Lung (tissue), 11 donors: ENCODE measurements at regions not wholly inside any gene's neighbourhood (a gene's known extent, or its start where the extent isn't known, plus 50 kb on each side); places are given as distances from the start of the nearest gene placed in this dataset.
A peak's percentile ranks its signal among the peaks of the same experiment; 100 is the strongest.

ENCODE experiments used
- ATAC-seq: fragments of 200-7000 bp; cut with Tn5 transposase; one replicate; pipeline ENCODE4 v1.9.1; 2020; ENCODE audit warnings: moderate number of reproducible peaks; ENCODE audit not compliant: insufficient read depth, low FRiP score
- DNase-seq, 3 donors: peaks; one replicate each; pipeline ENCODE4 v3.0.0-alpha.2; 2013 to 2017
- H3K27ac ChIP-seq, 2 donors: one replicate each; pipeline ENCODE4 v1.5.1; 2013; ENCODE audit warnings: mild to moderate bottlenecking in 2 of 2, moderate library complexity in 2 of 2, control low read depth in 1 of 2, inconsistent platforms in 1 of 2, low read depth in 1 of 2, low read length in 1 of 2
- H3K27me3 ChIP-seq, 3 donors: one replicate each; pipeline ENCODE4 v1.5.1; 2013; ENCODE audit warnings: low read length in 2 of 3; ENCODE audit not compliant: control insufficient read depth in 3 of 3, insufficient read depth in 3 of 3
- H3K36me3 ChIP-seq, 4 donors: one replicate each; pipeline ENCODE4 v1.5.1; 2013; ENCODE audit warnings: low read length in 4 of 4, mild to moderate bottlenecking in 1 of 4, moderate library complexity in 1 of 4; ENCODE audit not compliant: control insufficient read depth in 4 of 4, insufficient read depth in 4 of 4
- H3K4me1 ChIP-seq, 5 donors: one replicate each; pipeline ENCODE4 v1.5.1; 2013; ENCODE audit warnings: low read length in 5 of 5, mild to moderate bottlenecking in 2 of 5, moderate library complexity in 1 of 5; ENCODE audit not compliant: control insufficient read depth in 5 of 5, insufficient read depth in 5 of 5
- H3K4me3 ChIP-seq: one replicate; pipeline ENCODE4 v1.5.1; 2013; ENCODE audit warnings: mild to moderate bottlenecking, control low read depth, moderate library complexity
- H3K9ac ChIP-seq, 2 donors: one replicate each; pipeline ENCODE4 v1.5.1; 2013; ENCODE audit warnings: low read length in 2 of 2, control low read depth in 1 of 2; ENCODE audit not compliant: insufficient read depth in 1 of 2
- H3K9me3 ChIP-seq, 4 donors: one replicate each; pipeline ENCODE4 v1.5.1; 2013; ENCODE audit warnings: low read length in 3 of 4, mild to moderate bottlenecking in 1 of 4, moderate library complexity in 1 of 4; ENCODE audit not compliant: control insufficient read depth in 4 of 4, insufficient read depth in 3 of 4
- CTCF ChIP-seq: IDR thresholded peaks from 2 replicates; pipeline ENCODE4 v1.5.1; 2012; ENCODE audit warnings: mild to moderate bottlenecking; ENCODE audit errors: control extremely low read depth, extremely low read depth
- WGBS, 2 donors: extraction: QIAGEN DNeasy Blood & Tissue Kit; methylation state at CpG; one replicate each; pipeline ENCODE4 v1.1.7; 2013; 5-methylcytosine and 5-hydroxymethylcytosine counted together
- donor health status: control.
- donor health status: control.
- donor health status: Bipolar disorder and iron deficiency.
- donor health status: healthy.
- donor health status: DM: yes; HTN: yes; CAD: no.

DNA sequence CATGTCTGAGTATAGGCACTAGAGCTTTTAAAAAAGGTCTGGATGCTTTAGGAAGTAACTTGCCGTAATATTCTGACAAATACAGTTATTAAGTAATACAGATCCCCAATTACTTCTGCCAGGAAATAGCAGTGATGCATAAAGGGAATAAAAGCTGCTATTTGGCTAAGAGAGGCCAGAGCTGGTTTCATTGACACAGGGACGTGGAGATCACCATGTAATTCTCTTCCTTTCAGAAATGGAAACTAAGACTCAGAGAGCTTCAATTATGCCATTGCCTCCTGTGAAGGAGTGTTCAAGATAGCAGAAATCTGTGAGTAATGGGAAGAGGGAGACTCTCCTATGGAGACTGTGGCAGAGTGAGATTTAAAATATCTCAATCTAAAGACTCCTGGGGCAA lies 238.1 kb downstream of the SLITRK2 start:
- ATAC-seq (no peak), DNase-seq (peak in 2 of 3 donors; percentile 0 to 9)
- H3K4me1 ChIP-seq: no peaks in the 10 kb centered on the region
- H3K4me3 ChIP-seq: no peak overlapping the region
- H3K9ac ChIP-seq: no peak overlapping the region
- WGBS, 2 donors: 54 to 75% methylated on average over 2 of the region's 2 CpGs
- no peaks in the 10 kb centered on the region for H3K27me3 ChIP-seq
- H3K27ac ChIP-seq: no peak overlapping the region
- no peak for TF ChIP-seq CTCF
- H3K36me3 ChIP-seq: no peaks in the 10 kb centered on the region
- peaks cover 0 to 2% (median 0%) of the 10 kb centered on the region in 4 donors for H3K9me3 ChIP-seq

DNA sequence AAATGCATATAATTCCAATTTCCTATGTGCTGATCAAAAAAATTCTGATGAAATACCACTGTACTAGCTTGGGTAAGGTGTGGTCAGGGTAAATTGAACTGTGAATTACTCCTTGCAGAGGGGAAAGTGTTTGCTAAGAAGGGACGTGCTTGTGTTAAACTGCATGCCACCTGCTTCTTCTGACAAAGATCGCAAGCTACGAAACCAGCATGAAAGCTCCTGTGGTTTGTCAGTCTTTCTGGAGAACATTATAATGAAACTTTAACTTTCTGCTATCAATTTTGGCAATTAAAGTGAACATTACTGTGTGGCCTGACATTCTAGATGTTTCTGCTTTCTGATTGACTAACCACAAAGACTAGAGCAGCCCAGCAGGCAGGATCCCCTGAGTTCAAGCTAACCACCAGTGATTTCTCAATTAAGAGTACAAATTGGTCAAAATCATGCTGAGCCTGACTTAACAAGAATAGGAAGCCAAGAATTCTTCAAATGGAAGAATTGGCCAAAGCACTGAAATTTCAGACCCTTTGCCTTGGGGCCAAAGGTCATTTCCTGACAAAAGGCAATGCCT lies 239.0 kb downstream of the SLITRK2 start:
- Histone ChIP-seq H3K9ac (no peak overlapping the region), H3K9me3 (peaks cover 0 to 2% (median 0%) of the 10 kb centered on the region in 4 donors), H3K36me3 (no peaks in the 10 kb centered on the region), H3K4me1 (no peaks in the 10 kb centered on the region), H3K27me3 (no peaks in the 10 kb centered on the region), H3K27ac (no peak overlapping the region), H3K4me3 (no peak overlapping the region)
- TF ChIP-seq CTCF: no peak
- WGBS, 2 donors: 68 to 89% methylated on average over 3 of the region's 3 CpGs
- ATAC-seq: no peak
- DNase-seq: no peak

DNA sequence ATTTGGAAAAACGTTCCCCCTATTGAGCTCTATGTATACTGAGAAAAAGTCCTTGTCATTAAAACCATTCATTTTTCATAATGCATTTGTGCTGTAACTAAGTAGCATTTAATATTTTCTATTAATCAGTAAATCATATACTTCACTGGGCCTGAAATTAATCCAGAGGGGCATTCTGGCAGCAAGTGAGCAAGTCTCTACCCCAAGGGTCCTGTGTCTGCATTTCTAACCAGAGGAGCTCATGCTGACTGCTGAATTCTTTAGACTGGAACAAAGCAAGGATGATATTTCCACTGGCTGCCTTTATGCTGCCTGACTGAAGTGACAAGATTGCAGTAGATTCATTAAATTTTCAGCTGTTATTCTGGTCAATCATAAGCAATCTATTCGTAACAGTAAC lies 246.5 kb downstream of the SLITRK2 start:
- Histone ChIP-seq H3K36me3 (no peaks in the 10 kb centered on the region), H3K27ac (no peak overlapping the region), H3K9ac (no peak overlapping the region), H3K27me3 (no peaks in the 10 kb centered on the region), H3K4me1 (no peaks in the 10 kb centered on the region), H3K4me3 (no peak overlapping the region), H3K9me3 (peaks cover 0 to 2% (median 0%) of the 10 kb centered on the region in 4 donors)
- DNase-seq (no peak), ATAC-seq (no peak)
- 68 to 85% methylated on average over 2 of the region's 2 CpGs for WGBS, 2 donors
- no peak for TF ChIP-seq CTCF

GRCh38 chrX:146090732-146091131 lies 273.1 kb downstream of the SLITRK2 start:
- H3K36me3 ChIP-seq: no peaks in the 10 kb centered on the region
- no peaks in the 10 kb centered on the region for H3K4me1 ChIP-seq
- peaks cover 0 to 11% (median 0%) of the 10 kb centered on the region in 4 donors for H3K9me3 ChIP-seq
- H3K9ac ChIP-seq: no peak overlapping the region
- no peak for TF ChIP-seq CTCF
- no peaks in the 10 kb centered on the region for H3K27me3 ChIP-seq
- WGBS, 2 donors: 88 to 100% methylated on average over 1 of the region's 1 CpG
- ATAC-seq (no peak), DNase-seq (no peak)
- H3K27ac ChIP-seq: no peak overlapping the region
- no peak overlapping the region for H3K4me3 ChIP-seq
